OCI-LY7 (cell line): ENCODE measurements at regions not wholly inside any gene's neighbourhood (a gene's known extent, or its start where the extent isn't known, plus 50 kb on each side); places are given as distances from the start of the nearest gene placed in this dataset.

Experiments
- BruUV-seq: library from RNA; stranded (reverse); fragments of 400-500 nt; replicated peaks from 2 replicates; lab custom pipeline; 2021; lab: Mats Ljungman, UMichigan
- CTCF ChIA-PET: fragments of 300-600 bp; sonication (Branson Sonifier 250); formaldehyde crosslinking; loops from one replicate; lab custom pipeline; 2022; ENCODE audit warnings: antibody characterized with exemption; ENCODE audit not compliant: unreplicated experiment; lab: Charles Lee
- POLR2A ChIA-PET: fragments of 300-600 bp; sonication (Branson Sonifier 250); formaldehyde crosslinking; loops from one replicate; lab custom pipeline; 2022; ENCODE audit warnings: antibody characterized with exemption; lab: Charles Lee
- DNase-seq: peaks from one replicate; pipeline ENCODE4 v3.0.0-alpha.2; 2015; ENCODE audit warnings: low spot score
- H2AFZ ChIP-seq: fragments of 200-600 bp; sonication (generic), shearing (Covaris generic); 2 replicates; pipeline ENCODE4 v1.6.1; 2014; ENCODE audit warnings: mild to moderate bottlenecking, antibody characterized with exemption, low read length, moderate library complexity
- H3K27ac ChIP-seq: fragments of 200-600 bp; sonication (generic); 2 replicates; pipeline ENCODE4 v1.5.1; 2014; ENCODE audit warnings: mixed run types, low read depth, mild to moderate bottlenecking, moderate library complexity, low read length, inconsistent platforms; ENCODE audit not compliant: poor library complexity, severe bottlenecking
- H3K36me3 ChIP-seq: fragments of 200-600 bp; sonication (generic); 2 replicates; pipeline ENCODE4 v1.6.1; 2014; ENCODE audit warnings: mild to moderate bottlenecking, antibody characterized with exemption, low read length, moderate library complexity, mixed read lengths; ENCODE audit not compliant: insufficient read depth
- H3K4me1 ChIP-seq: fragments of 200-600 bp; sonication (generic); 2 replicates; pipeline ENCODE4 v1.5.1; 2014; ENCODE audit warnings: mild to moderate bottlenecking, low read length; ENCODE audit not compliant: insufficient read depth, poor library complexity, severe bottlenecking
- H3K4me2 ChIP-seq: fragments of 200-600 bp; sonication (generic); 2 replicates; pipeline ENCODE4 v1.6.1; 2014; ENCODE audit warnings: mild to moderate bottlenecking, low read length
- H3K4me3 ChIP-seq: fragments of 200-600 bp; sonication (generic); 2 replicates; pipeline ENCODE4 v1.5.1; 2014; ENCODE audit warnings: mild to moderate bottlenecking, low read depth, low read length; ENCODE audit not compliant: poor library complexity, severe bottlenecking
- H3K79me2 ChIP-seq: fragments of 200-600 bp; sonication (generic); 2 replicates; pipeline ENCODE4 v1.6.1; 2016; ENCODE audit warnings: low read depth, mild to moderate bottlenecking, low read length, moderate library complexity, mixed read lengths; ENCODE audit not compliant: insufficient read depth
- H3K9me2 ChIP-seq: fragments of 200-600 bp; sonication (generic); 2 replicates; pipeline ENCODE4 v1.6.1; 2016; ENCODE audit warnings: mild to moderate bottlenecking, low read length, mixed read lengths; ENCODE audit not compliant: insufficient read depth
- H3K9me3 ChIP-seq: fragments of 200-600 bp; sonication (generic); 2 replicates; pipeline ENCODE4 v1.6.1; 2014; ENCODE audit warnings: mild to moderate bottlenecking, mixed run types, low read length, mixed read lengths
- H4K20me1 ChIP-seq: fragments of 200-600 bp; sonication (generic); 2 replicates; pipeline ENCODE4 v1.6.1; 2014; ENCODE audit warnings: mild to moderate bottlenecking, antibody characterized with exemption, low read length, moderate library complexity, mixed read lengths; ENCODE audit not compliant: insufficient read depth
- CTCF ChIP-seq: fragments of 200-600 bp; sonication (generic); conservative IDR thresholded peaks from 2 replicates; pipeline ENCODE4 v1.5.1; 2014; ENCODE audit warnings: mild to moderate bottlenecking, antibody characterized with exemption, low read length, moderate library complexity, mixed read lengths
- EZH2phosphoT487 ChIP-seq: fragments of 200-600 bp; sonication (generic); IDR thresholded peaks from 2 replicates; pipeline ENCODE4 v1.6.1; 2018; ENCODE audit warnings: low read depth, borderline replicate concordance, mild to moderate bottlenecking, mixed run types, antibody characterized with exemption, low read length, moderate library complexity, mixed read lengths
- intact Hi-C: fragments of 100-400 bp; cut with micrococcal nuclease; formaldehyde crosslinking; loops from one replicate; pipeline ENCODE4 v1.10.0; 2022; ENCODE audit not compliant: unreplicated experiment

- BruUV-seq = no TSS peak
These were observed 222.7 kb downstream of the SNX19 start for GRCh38 chr11:130693543-130693942.

GRCh38 chr11:130694488-130695045 lies 221.7 kb downstream of the SNX19 start:
- H3K36me3 ChIP-seq = no peaks in the 10 kb centered on the region
- no peak overlapping the region for H3K27ac ChIP-seq
- no peak for DNase-seq
- H3K9me3 ChIP-seq = no peaks in the 10 kb centered on the region
- no peak overlapping the region for H3K4me2 ChIP-seq
- intact Hi-C loops = no loop called here
- ChIA-PET CTCF (no interaction called here), POLR2A (interaction anchor here (0.7 kb wide), 1 partner anchor 403 kb away, joined by 3 read pairs; no protein-coding TSS in a partner anchor)
- no peak overlapping the region for H3K4me3 ChIP-seq
- TF ChIP-seq CTCF (no peak), EZH2phosphoT487 (no peak)
- H3K79me2 ChIP-seq = no peaks in the 10 kb centered on the region
- BruUV-seq = no TSS peak
- no peak overlapping the region for H2AFZ ChIP-seq
- H4K20me1 ChIP-seq = no peaks in the 10 kb centered on the region
- H3K4me1 ChIP-seq = no peaks in the 10 kb centered on the region
- no peaks in the 10 kb centered on the region for H3K9me2 ChIP-seq

More at GRCh38 chr11:130693543-130693942, 222.7 kb downstream of the SNX19 start:
- Histone ChIP-seq H3K4me1 (no peaks in the 10 kb centered on the region), H3K4me3 (no peak overlapping the region), H3K27ac (no peak overlapping the region), H3K36me3 (no peaks in the 10 kb centered on the region), H3K4me2 (no peak overlapping the region), H3K9me3 (no peaks in the 10 kb centered on the region), H4K20me1 (no peaks in the 10 kb centered on the region), H2AFZ (no peak overlapping the region), H3K9me2 (no peaks in the 10 kb centered on the region), H3K79me2 (no peaks in the 10 kb centered on the region)
- TF ChIP-seq EZH2phosphoT487 (no peak), CTCF (no peak)
- DNase-seq = no peak
- CTCF ChIA-PET = no interaction called here
- intact Hi-C loops = no loop called here
- POLR2A ChIA-PET = interaction anchor here (0.7 kb wide), 1 partner anchor 402 kb away, joined by 3 read pairs; no protein-coding TSS in a partner anchor

GRCh38 chr11:130698174-130698573 lies 218.1 kb downstream of the SNX19 start:
- TF ChIP-seq CTCF (no peak), EZH2phosphoT487 (no peak)
- Histone ChIP-seq H3K79me2 (no peaks in the 10 kb centered on the region), H2AFZ (no peak overlapping the region), H3K4me3 (no peak overlapping the region), H4K20me1 (no peaks in the 10 kb centered on the region), H3K9me3 (no peaks in the 10 kb centered on the region), H3K9me2 (no peaks in the 10 kb centered on the region), H3K36me3 (no peaks in the 10 kb centered on the region), H3K27ac (no peak overlapping the region), H3K4me1 (no peaks in the 10 kb centered on the region), H3K4me2 (no peak overlapping the region)
- CTCF ChIA-PET = no interaction called here
- no TSS peak for BruUV-seq
- POLR2A ChIA-PET = no interaction called here
- intact Hi-C loops = no loop called here
- DNase-seq = no peak
